SK-N-MC (cell line): ENCODE measurements at regions not wholly inside any gene's neighbourhood (a gene's known extent, or its start where the extent isn't known, plus 50 kb on each side); places are given as distances from the start of the nearest gene placed in this dataset.

Experiments
- EZH2 ChIP-seq: fragments of 200-600 bp; sonication (generic); IDR thresholded peaks from one replicate; pipeline ENCODE4 v1.6.1; 2017; ENCODE audit warnings: antibody characterized with exemption
- FOXP2 ChIP-seq: optimal IDR thresholded peaks from 2 replicates; pipeline ENCODE3; 2011; ENCODE audit warnings: mild to moderate bottlenecking, moderate library complexity; ENCODE audit not compliant: insufficient read depth; ENCODE audit errors: extremely low read length, control extremely low read depth

- TF ChIP-seq EZH2 (no peak), FOXP2 (no peak)
Measured at GRCh38 chr14:89600950-89601826, 184.2 kb upstream of the FOXN3 start.
